K562 (cell line): ENCODE measurements at regions not wholly inside any gene's neighbourhood (a gene's known extent, or its start where the extent isn't known, plus 50 kb on each side); places are given as distances from the start of the nearest gene placed in this dataset.

Experiments used
- GTF3C2 ChIP-seq: IDR thresholded peaks from 3 replicates; pipeline ENCODE4 v1.6.1; 2011; ENCODE audit warnings: borderline replicate concordance, mild to moderate bottlenecking, moderate library complexity; ENCODE audit not compliant: insufficient read length; ENCODE audit errors: extremely low read depth
- ZFP91 ChIP-seq: sonication (generic); formaldehyde crosslinking; IDR thresholded peaks from 2 replicates; pipeline ENCODE4 v1.8.0; 2022; ENCODE audit warnings: mild to moderate bottlenecking, missing genetic modification reagents
- ZNF277 ChIP-seq: fragments of 250-450 bp; sonication (Bioruptor Pico); IDR thresholded peaks from 2 replicates; pipeline ENCODE4 v1.8.0; 2022; ENCODE audit warnings: inconsistent platforms, mild to moderate bottlenecking, moderate library complexity, borderline replicate concordance
- TF ChIP-seq, protein P1 (sequence below): IDR thresholded peaks from 2 replicates; pipeline ENCODE4 v1.6.1; 2011; ENCODE audit not compliant: insufficient read length; ENCODE audit errors: extremely low read depth

- no peak for TF ChIP-seq GTF3C2
- no peak for TF ChIP-seq ZFP91 (CRISPR knock-in tag)
- TF ChIP-seq, protein P1, sequence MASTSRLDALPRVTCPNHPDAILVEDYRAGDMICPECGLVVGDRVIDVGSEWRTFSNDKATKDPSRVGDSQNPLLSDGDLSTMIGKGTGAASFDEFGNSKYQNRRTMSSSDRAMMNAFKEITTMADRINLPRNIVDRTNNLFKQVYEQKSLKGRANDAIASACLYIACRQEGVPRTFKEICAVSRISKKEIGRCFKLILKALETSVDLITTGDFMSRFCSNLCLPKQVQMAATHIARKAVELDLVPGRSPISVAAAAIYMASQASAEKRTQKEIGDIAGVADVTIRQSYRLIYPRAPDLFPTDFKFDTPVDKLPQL = no peak
- TF ChIP-seq ZNF277 = no peak
Measured at GRCh38 chr12:87642245-87642644, 387.0 kb downstream of the C12orf50 start (continued).
